SK-N-SH treated with all-trans-retinoic acid at 6 μM for 48 hours (cell line): ENCODE measurements at regions not wholly inside any gene's neighbourhood (a gene's known extent, or its start where the extent isn't known, plus 50 kb on each side); places are given as distances from the start of the nearest gene placed in this dataset.

ENCODE experiments used
- ATAC-seq: fragments of 200-7000 bp; cut with Tn5 transposase; 3 replicates; pipeline ENCODE4 v1.9.1; 2020; ENCODE audit warnings: mild to moderate bottlenecking, moderate library complexity
- ARNTL ChIP-seq: fragments of 450-650 bp; formaldehyde crosslinking; IDR thresholded peaks from 2 replicates; pipeline ENCODE4 v1.5.0; 2020; ENCODE audit warnings: low read depth, mild to moderate bottlenecking, moderate library complexity, borderline replicate concordance
- BACH2 ChIP-seq: fragments of 250-450 bp; sonication (Bioruptor Pico); IDR thresholded peaks from 2 replicates; pipeline ENCODE4 v1.9.0; 2021; ENCODE audit warnings: mild to moderate bottlenecking, borderline replicate concordance
- CREB5 ChIP-seq: fragments of 250-450 bp; sonication (Bioruptor Pico); IDR thresholded peaks from 2 replicates; pipeline ENCODE4 v1.5.1; 2020; ENCODE audit warnings: low read depth, mild to moderate bottlenecking, moderate library complexity
- CSDC2 ChIP-seq: fragments of 250-450 bp; sonication (Bioruptor Pico); IDR thresholded peaks from 2 replicates; pipeline ENCODE4 v1.5.0; 2020; ENCODE audit warnings: mild to moderate bottlenecking, moderate library complexity
- CSRNP3 ChIP-seq: fragments of 250-450 bp; sonication (Bioruptor Pico); IDR thresholded peaks from 2 replicates; pipeline ENCODE4 v1.5.1; 2021; ENCODE audit warnings: mild to moderate bottlenecking, moderate library complexity
- ESRRG ChIP-seq: fragments of 250-450 bp; sonication (Bioruptor Pico); IDR thresholded peaks from 2 replicates; pipeline ENCODE4 v1.6.1; 2021; ENCODE audit warnings: mild to moderate bottlenecking
- GLIS3 ChIP-seq: fragments of 250-450 bp; sonication (Bioruptor Pico); IDR thresholded peaks from 2 replicates; pipeline ENCODE4 v1.5.0; 2020; ENCODE audit warnings: mild to moderate bottlenecking, moderate library complexity
- ISL1 ChIP-seq: fragments of 250-450 bp; sonication (Bioruptor Pico); IDR thresholded peaks from 2 replicates; pipeline ENCODE4 v2.1.2; 2022; ENCODE audit warnings: mild to moderate bottlenecking, moderate library complexity
- PATZ1 ChIP-seq: fragments of 250-450 bp; sonication (Bioruptor Pico); IDR thresholded peaks from 2 replicates; pipeline ENCODE4 v1.8.0; 2020; ENCODE audit warnings: mild to moderate bottlenecking, moderate library complexity, borderline replicate concordance
- POU6F1 ChIP-seq: fragments of 250-450 bp; sonication (Bioruptor Pico); IDR thresholded peaks from 2 replicates; pipeline ENCODE4 v1.8.0; 2021; ENCODE audit warnings: low read depth, mild to moderate bottlenecking, moderate library complexity, borderline replicate concordance
- PPARA ChIP-seq: fragments of 250-450 bp; sonication (Bioruptor Pico); IDR thresholded peaks from 2 replicates; pipeline ENCODE4 v1.5.0; 2020; ENCODE audit warnings: mild to moderate bottlenecking, borderline replicate concordance
- RARB ChIP-seq: fragments of 250-450 bp; sonication (Bioruptor Pico); IDR thresholded peaks from 2 replicates; pipeline ENCODE4 v1.8.0; 2021; ENCODE audit warnings: mild to moderate bottlenecking, moderate library complexity
- SNAI2 ChIP-seq: fragments of 250-450 bp; sonication (Bioruptor Pico); IDR thresholded peaks from 2 replicates; pipeline ENCODE4 v1.5.0; 2020; ENCODE audit warnings: mild to moderate bottlenecking, moderate library complexity
- TCF4 ChIP-seq: fragments of 250-450 bp; sonication (Bioruptor Pico); IDR thresholded peaks from 2 replicates; pipeline ENCODE4 v1.8.0; 2021; ENCODE audit warnings: mild to moderate bottlenecking, moderate library complexity, borderline replicate concordance
- TOX ChIP-seq: fragments of 250-450 bp; sonication (Bioruptor Pico); IDR thresholded peaks from 2 replicates; pipeline ENCODE4 v1.8.0; 2021; ENCODE audit warnings: mild to moderate bottlenecking, moderate library complexity, borderline replicate concordance
- TSHZ2 ChIP-seq: fragments of 250-450 bp; sonication (Bioruptor Pico); IDR thresholded peaks from 2 replicates; pipeline ENCODE4 v1.5.0; 2020; ENCODE audit warnings: mild to moderate bottlenecking, moderate library complexity
- ZC3H10 ChIP-seq: fragments of 250-450 bp; sonication (Bioruptor Pico); IDR thresholded peaks from 2 replicates; pipeline ENCODE4 v1.5.1; 2021; ENCODE audit warnings: mild to moderate bottlenecking, moderate library complexity
- ZFP3 ChIP-seq: fragments of 250-450 bp; sonication (Bioruptor Pico); IDR thresholded peaks from 2 replicates; pipeline ENCODE4 v1.5.0; 2020; ENCODE audit warnings: mild to moderate bottlenecking, moderate library complexity
- ZFP30 ChIP-seq: fragments of 450-650 bp; formaldehyde crosslinking; IDR thresholded peaks from 2 replicates; pipeline ENCODE4 v1.5.0; 2022; ENCODE audit warnings: mild to moderate bottlenecking, moderate library complexity
- ZNF565 ChIP-seq: fragments of 450-650 bp; formaldehyde crosslinking; conservative IDR thresholded peaks from 2 replicates; pipeline ENCODE4 v1.5.0; 2020; ENCODE audit warnings: low read depth, mild to moderate bottlenecking, moderate library complexity
- ZNF70 ChIP-seq: fragments of 450-650 bp; formaldehyde crosslinking; IDR thresholded peaks from 2 replicates; pipeline ENCODE4 v1.5.0; 2020; ENCODE audit warnings: mild to moderate bottlenecking, moderate library complexity
- ZNF8 ChIP-seq: fragments of 450-650 bp; formaldehyde crosslinking; IDR thresholded peaks from 2 replicates; pipeline ENCODE4 v1.5.0; 2020; ENCODE audit warnings: mild to moderate bottlenecking, moderate library complexity

GRCh38 chr15:66924889-66925288 is 140.5 kb upstream of the SMAD3 start:
- TF ChIP-seq TSHZ2 (CRISPR knock-in tag) (no peak), RARB (CRISPR knock-in tag) (no peak), ESRRG (CRISPR knock-in tag) (no peak), ISL1 (no peak), ARNTL (CRISPR knock-in tag) (no peak), BACH2 (CRISPR knock-in tag) (no peak), ZFP3 (CRISPR knock-in tag) (no peak), TOX (CRISPR knock-in tag) (no peak), POU6F1 (CRISPR knock-in tag) (no peak), GLIS3 (CRISPR knock-in tag) (no peak), TCF4 (CRISPR knock-in tag) (no peak), PATZ1 (CRISPR knock-in tag) (no peak), ZNF8 (no peak), ZC3H10 (CRISPR knock-in tag) (no peak)
- ATAC-seq: no peak

GRCh38 chr15:66925721-66926120 is 139.7 kb upstream of the SMAD3 start:
- TF ChIP-seq ZNF565: no peak
- no peak for TF ChIP-seq POU6F1 (CRISPR knock-in tag)
- TF ChIP-seq ZNF8: no peak
- TF ChIP-seq TCF4 (CRISPR knock-in tag): no peak
- TF ChIP-seq PPARA (CRISPR knock-in tag): no peak
- no peak for TF ChIP-seq ZNF70 (CRISPR knock-in tag)
- no peak for TF ChIP-seq PATZ1 (CRISPR knock-in tag)
- TF ChIP-seq RARB (CRISPR knock-in tag): no peak
- TF ChIP-seq ARNTL (CRISPR knock-in tag): no peak
- no peak for TF ChIP-seq CREB5 (CRISPR knock-in tag)
- no peak for TF ChIP-seq CSRNP3
- no peak for TF ChIP-seq ZFP30 (CRISPR knock-in tag)
- TF ChIP-seq SNAI2 (CRISPR knock-in tag): no peak
- no peak for TF ChIP-seq ESRRG (CRISPR knock-in tag)
- TF ChIP-seq CSDC2 (CRISPR knock-in tag): no peak
- TF ChIP-seq TSHZ2 (CRISPR knock-in tag): no peak
- TF ChIP-seq, all 23 proteins: peak for 0
- no peak for ATAC-seq
